Calu3 (cell line): ENCODE measurements at regions not wholly inside any gene's neighbourhood (a gene's known extent, or its start where the extent isn't known, plus 50 kb on each side); places are given as distances from the start of the nearest gene placed in this dataset.
A peak's percentile ranks its signal among the peaks of the same experiment; 100 is the strongest.
"Not testable (repeated sequence)": the region's sequence is repeated elsewhere in the genome, so short reads cannot be mapped to it uniquely, and the experiment has no call there.

ENCODE experiments used
- BruUV-seq: library from RNA; stranded (reverse); fragments of 400-500 nt; replicated peaks from 2 replicates; lab custom pipeline; 2021; lab: Mats Ljungman, UMichigan
- CTCF ChIA-PET: fragments of 300-600 bp; sonication (Branson Sonifier 250); formaldehyde crosslinking; loops from one replicate; lab custom pipeline; 2022; ENCODE audit warnings: antibody characterized with exemption; lab: Charles Lee
- DNase-seq: peaks from one replicate; pipeline ENCODE4 v3.0.0; 2022
- H3K27ac Mint-ChIP-seq: one replicate; pipeline ENCODE4 v1.8.0; 2022; ENCODE audit warnings: mixed read lengths; ENCODE audit not compliant: unreplicated experiment
- H3K27me3 Mint-ChIP-seq: one replicate; pipeline ENCODE4 v1.8.0; 2022; ENCODE audit warnings: mixed read lengths; ENCODE audit not compliant: unreplicated experiment
- H3K36me3 Mint-ChIP-seq: one replicate; pipeline ENCODE4 v1.8.0; 2022; ENCODE audit warnings: mild to moderate bottlenecking, moderate library complexity, mixed read lengths; ENCODE audit not compliant: insufficient read depth, unreplicated experiment
- H3K4me1 Mint-ChIP-seq: one replicate; pipeline ENCODE4 v1.8.0; 2022; ENCODE audit warnings: mild to moderate bottlenecking, low read depth, mixed read lengths; ENCODE audit not compliant: unreplicated experiment
- H3K4me3 Mint-ChIP-seq: one replicate; pipeline ENCODE4 v1.8.0; 2022; ENCODE audit warnings: mild to moderate bottlenecking, low read depth, moderate library complexity, mixed read lengths; ENCODE audit not compliant: unreplicated experiment
- H3K9me3 Mint-ChIP-seq: one replicate; pipeline ENCODE4 v1.8.0; 2022; ENCODE audit warnings: low read depth, mixed read lengths; ENCODE audit not compliant: unreplicated experiment
- intact Hi-C: fragments of 100-400 bp; cut with micrococcal nuclease; formaldehyde crosslinking; loops from one replicate; pipeline ENCODE4 v1.10.0; 2022; ENCODE audit not compliant: unreplicated experiment
- TF ChIP-seq, protein P1 (sequence below): fragments of 200-600 bp; IDR thresholded peaks from one replicate; pipeline ENCODE4 v1.8.0; 2022; ENCODE audit warnings: antibody characterized with exemption; ENCODE audit not compliant: unreplicated experiment

DNA sequence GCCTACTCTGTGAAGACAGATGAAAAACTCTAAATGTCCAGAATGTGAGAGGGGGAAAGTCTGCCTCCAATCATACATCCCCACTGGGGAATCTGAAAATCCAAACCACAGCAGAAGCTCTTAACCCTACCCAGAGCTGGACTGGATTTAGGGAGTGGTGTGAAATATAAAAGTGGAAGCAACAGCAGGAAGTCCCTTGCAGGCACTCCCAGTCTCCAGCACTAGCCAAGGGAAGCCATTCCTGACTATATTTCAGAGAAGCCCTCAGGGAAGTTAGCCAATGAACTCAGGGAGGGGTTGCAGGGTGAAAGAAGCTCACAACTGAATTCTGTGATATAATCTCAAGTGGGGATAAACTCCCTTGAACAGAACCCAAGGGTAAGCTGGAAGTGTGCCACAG lies 51.5 kb downstream of the CRPPA start:
- intact Hi-C loops, result loop anchor here (1.0 to 5.0 kb wide), 4 partner anchors 23 to 243 kb away; no protein-coding TSS in a partner anchor
- TF ChIP-seq, protein P1, sequence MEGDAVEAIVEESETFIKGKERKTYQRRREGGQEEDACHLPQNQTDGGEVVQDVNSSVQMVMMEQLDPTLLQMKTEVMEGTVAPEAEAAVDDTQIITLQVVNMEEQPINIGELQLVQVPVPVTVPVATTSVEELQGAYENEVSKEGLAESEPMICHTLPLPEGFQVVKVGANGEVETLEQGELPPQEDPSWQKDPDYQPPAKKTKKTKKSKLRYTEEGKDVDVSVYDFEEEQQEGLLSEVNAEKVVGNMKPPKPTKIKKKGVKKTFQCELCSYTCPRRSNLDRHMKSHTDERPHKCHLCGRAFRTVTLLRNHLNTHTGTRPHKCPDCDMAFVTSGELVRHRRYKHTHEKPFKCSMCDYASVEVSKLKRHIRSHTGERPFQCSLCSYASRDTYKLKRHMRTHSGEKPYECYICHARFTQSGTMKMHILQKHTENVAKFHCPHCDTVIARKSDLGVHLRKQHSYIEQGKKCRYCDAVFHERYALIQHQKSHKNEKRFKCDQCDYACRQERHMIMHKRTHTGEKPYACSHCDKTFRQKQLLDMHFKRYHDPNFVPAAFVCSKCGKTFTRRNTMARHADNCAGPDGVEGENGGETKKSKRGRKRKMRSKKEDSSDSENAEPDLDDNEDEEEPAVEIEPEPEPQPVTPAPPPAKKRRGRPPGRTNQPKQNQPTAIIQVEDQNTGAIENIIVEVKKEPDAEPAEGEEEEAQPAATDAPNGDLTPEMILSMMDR, result no peak
- peaks cover 10% of the 10 kb centered on the region for H3K36me3 Mint-ChIP-seq
- DNase-seq, result no peak
- CTCF ChIA-PET, result interaction anchor here (2.6 kb wide), 1 partner anchor 51 kb away, joined by 8 read pairs; the partner anchor contains the start of gene CRPPA
- no TSS peak for BruUV-seq
- H3K27ac Mint-ChIP-seq, result peak overlapping the region; percentile 97
- no peaks in the 10 kb centered on the region for H3K27me3 Mint-ChIP-seq
- H3K4me3 Mint-ChIP-seq, result no peak overlapping the region
- peaks cover 44% of the 10 kb centered on the region for H3K4me1 Mint-ChIP-seq
- H3K9me3 Mint-ChIP-seq, result no peaks in the 10 kb centered on the region

- Mint-ChIP-seq H3K4me1 (peaks cover 46% of the 10 kb centered on the region), H3K4me3 (peak overlapping the region; percentile 56), H3K27ac (peak overlapping the region; percentile 97)
- not testable (repeated sequence) for H3K27me3 Mint-ChIP-seq, H3K36me3 Mint-ChIP-seq, H3K9me3 Mint-ChIP-seq, BruUV-seq
- intact Hi-C loops, result loop anchor here (1.0 to 5.0 kb wide), 3 partner anchors 23 to 242 kb away; no protein-coding TSS in a partner anchor
- peak; percentile 63 for DNase-seq
- CTCF ChIA-PET, result interaction anchor here (1.0 to 2.6 kb wide), 2 partner anchors 51 to 196 kb away, joined by 3 to 8 read pairs; partner anchors contain the start of gene CRPPA
Observed at GRCh38 chr7:16369309-16369708, 52.0 kb downstream of the CRPPA start.

DNA sequence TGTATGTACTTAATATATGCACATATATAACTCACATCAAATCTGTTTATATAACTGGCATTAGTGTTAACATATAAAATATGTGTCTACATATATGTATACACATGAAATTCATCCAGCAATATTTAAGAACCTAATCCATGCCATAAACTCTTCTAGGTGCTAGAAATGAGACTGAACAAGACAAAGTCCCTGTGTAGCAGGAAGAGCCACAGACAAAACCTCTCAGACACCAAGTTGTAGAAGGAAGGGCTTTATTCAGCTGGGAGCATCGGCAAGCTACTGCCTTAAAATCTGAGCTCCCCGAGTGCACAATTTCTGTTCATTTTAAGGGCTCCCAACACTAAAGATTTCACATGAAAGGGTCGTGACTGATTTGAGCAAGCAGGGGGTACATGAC lies 52.5 kb downstream of the CRPPA start:
- Mint-ChIP-seq H3K9me3 (no peaks in the 10 kb centered on the region), H3K27ac (peak overlapping the region; percentile 97), H3K27me3 (no peaks in the 10 kb centered on the region), H3K4me1 (peaks cover 46% of the 10 kb centered on the region), H3K36me3 (peaks cover 10% of the 10 kb centered on the region), H3K4me3 (peak overlapping the region; percentile 56)
- TSS peak; percentile 61 for BruUV-seq
- intact Hi-C loops, result loop anchor here (1.0 to 5.0 kb wide), 3 partner anchors 22 to 242 kb away; no protein-coding TSS in a partner anchor
- TF ChIP-seq, protein P1, result no peak
- CTCF ChIA-PET, result interaction anchor here (1.0 to 2.6 kb wide), 2 partner anchors 52 to 196 kb away, joined by 3 to 8 read pairs; partner anchors contain the start of gene CRPPA
- no peak for DNase-seq

DNA sequence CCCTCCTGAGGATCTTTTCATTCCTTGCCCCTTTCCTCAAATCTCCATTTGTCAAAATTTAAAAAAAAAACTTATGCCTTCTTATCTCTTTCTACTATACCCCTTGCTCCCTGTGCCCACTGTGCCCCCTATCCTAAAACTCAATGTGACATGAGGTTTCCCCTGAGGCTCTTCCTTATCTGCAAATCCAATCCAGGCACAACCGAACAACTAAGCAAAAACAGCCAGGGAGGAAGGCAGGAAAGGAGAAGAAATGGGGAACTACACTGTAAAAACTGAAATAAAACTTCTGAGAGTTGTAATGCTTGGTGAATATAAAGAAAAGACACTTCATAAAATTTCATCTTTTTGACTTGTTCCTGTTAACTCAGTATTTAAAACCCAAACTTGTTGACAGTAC lies 54.2 kb downstream of the CRPPA start:
- no peaks in the 10 kb centered on the region for H3K27me3 Mint-ChIP-seq

More for the DNA sequence above, 54.2 kb downstream of the CRPPA start:
- Mint-ChIP-seq H3K9me3 (no peaks in the 10 kb centered on the region), H3K36me3 (peaks cover 10% of the 10 kb centered on the region), H3K4me1 (peaks cover 61% of the 10 kb centered on the region), H3K4me3 (peak overlapping the region; percentile 17), H3K27ac (peak overlapping the region; percentile 72)
- intact Hi-C loops, result loop anchor here (2.0 to 5.0 kb wide), 2 partner anchors 54 to 240 kb away; partner anchors contain the start of gene CRPPA
- TF ChIP-seq, protein P1, result no peak
- no peak for DNase-seq
- CTCF ChIA-PET, result interaction anchor here (0.7 to 2.1 kb wide), 3 partner anchors 9 to 53 kb away, joined by 3 to 8 read pairs (median 5); no protein-coding TSS in a partner anchor
- BruUV-seq, result no TSS peak
